Endodermal cell (in vitro differentiated cells): ENCODE measurements at regions not wholly inside any gene's neighbourhood (a gene's known extent, or its start where the extent isn't known, plus 50 kb on each side); places are given as distances from the start of the nearest gene placed in this dataset.

Experiments
- DNase-seq: peaks from one replicate; pipeline ENCODE4 v3.0.0-alpha.2; 2017
- H3K27ac ChIP-seq: 2 replicates; pipeline ENCODE4 v1.5.1; 2013; ENCODE audit warnings: mild to moderate bottlenecking, low read depth, low read length, moderate library complexity
- H3K27me3 ChIP-seq: 2 replicates; pipeline ENCODE4 v1.6.1; 2013; ENCODE audit warnings: mild to moderate bottlenecking, low read length, moderate library complexity; ENCODE audit not compliant: insufficient read depth, control insufficient read depth, poor library complexity, severe bottlenecking
- H3K36me3 ChIP-seq: 2 replicates; pipeline ENCODE4 v1.7.0; 2013; ENCODE audit warnings: mild to moderate bottlenecking, low read length, moderate library complexity; ENCODE audit not compliant: control insufficient read depth, insufficient read depth
- H3K4me1 ChIP-seq: one replicate; pipeline ENCODE4 v1.7.0; 2013; ENCODE audit warnings: low read length; ENCODE audit not compliant: control insufficient read depth, insufficient read depth
- H3K4me3 ChIP-seq: 2 replicates; pipeline ENCODE4 v1.5.1; 2013; ENCODE audit warnings: mild to moderate bottlenecking, low read length, moderate library complexity
- H3K9ac ChIP-seq: 2 replicates; pipeline ENCODE4 v1.6.1; 2013; ENCODE audit warnings: mild to moderate bottlenecking, low read length, moderate library complexity; ENCODE audit not compliant: poor library complexity, severe bottlenecking; ENCODE audit errors: extremely low read depth
- H3K9me3 ChIP-seq: 2 replicates; pipeline ENCODE4 v1.6.1; 2013; ENCODE audit warnings: mild to moderate bottlenecking, low read length, moderate library complexity; ENCODE audit not compliant: control insufficient read depth
- H3K27ac Mint-ChIP-seq: 2 replicates; pipeline ENCODE4 v1.8.0; 2020; ENCODE audit warnings: mixed read lengths
- H3K27me3 Mint-ChIP-seq: 2 replicates; pipeline ENCODE4 v1.8.0; 2021; ENCODE audit warnings: mild to moderate bottlenecking, mixed read lengths; ENCODE audit not compliant: insufficient read depth
- H3K36me3 Mint-ChIP-seq: 2 replicates; pipeline ENCODE4 v1.8.0; 2020; ENCODE audit warnings: low read depth, mixed read lengths
- H3K4me1 Mint-ChIP-seq: 2 replicates; pipeline ENCODE4 v1.8.0; 2020; ENCODE audit warnings: mixed read lengths
- H3K4me3 Mint-ChIP-seq: 2 replicates; pipeline ENCODE4 v1.8.0; 2020; ENCODE audit warnings: mild to moderate bottlenecking, moderate library complexity, mixed read lengths
- H3K9me3 Mint-ChIP-seq: 2 replicates; pipeline ENCODE4 v1.8.0; 2020; ENCODE audit warnings: mild to moderate bottlenecking, mixed read lengths
- CTCF ChIP-seq: fragments of 200-600 bp; sonication (generic); conservative IDR thresholded peaks from 2 replicates; pipeline ENCODE4 v1.5.0; 2021; ENCODE audit warnings: antibody characterized with exemption, mild to moderate bottlenecking
- WGBS, 2 experiments: methylation state at CpG; one replicate each; pipeline versions ENCODE4 v1.1.5 to v1.1.7; 2013; ENCODE audit warnings: missing lambda C conversion rate in 2 of 2, mixed read lengths in 1 of 2; ENCODE audit not compliant: insufficient coverage in 1 of 2, insufficient read length in 1 of 2; 5-methylcytosine and 5-hydroxymethylcytosine counted together

- WGBS, 2 experiments: 92 to 100% methylated on average over 3 to 4 of the region's 4 CpGs
- no peaks in the 10 kb centered on the region for H3K36me3 ChIP-seq
- Mint-ChIP-seq H3K27ac (no peak overlapping the region), H3K9me3 (no peaks in the 10 kb centered on the region), H3K4me3 (no peak overlapping the region), H3K4me1 (peaks cover 3% of the 10 kb centered on the region), H3K36me3 (no peaks in the 10 kb centered on the region), H3K27me3 (no peaks in the 10 kb centered on the region)
- H3K27me3 ChIP-seq: no peaks in the 10 kb centered on the region
- TF ChIP-seq CTCF: no peak
- no peak overlapping the region for H3K4me3 ChIP-seq
- DNase-seq: no peak
- H3K4me1 ChIP-seq: no peaks in the 10 kb centered on the region
- H3K27ac ChIP-seq: no peak overlapping the region
- no peak overlapping the region for H3K9ac ChIP-seq
- H3K9me3 ChIP-seq: no peaks in the 10 kb centered on the region
These were observed 516.5 kb upstream of the ANKRD30A start for GRCh38 chr10:36608866-36609265.

- peaks cover under 1% of the 10 kb centered on the region for H3K27me3 ChIP-seq
- no peaks in the 10 kb centered on the region for H3K36me3 ChIP-seq
- H3K27ac ChIP-seq: no peak overlapping the region
- H3K9ac ChIP-seq: no peak overlapping the region
- WGBS, 2 experiments: 100% methylated on average over 1 of the region's 1 CpG; no CpG with 5 or more reads in 1 of the 2 experiments
- Mint-ChIP-seq H3K4me3 (no peak overlapping the region), H3K36me3 (no peaks in the 10 kb centered on the region), H3K27ac (no peak overlapping the region), H3K9me3 (no peaks in the 10 kb centered on the region), H3K4me1 (peaks cover 3% of the 10 kb centered on the region), H3K27me3 (no peaks in the 10 kb centered on the region)
- no peak for TF ChIP-seq CTCF
- no peaks in the 10 kb centered on the region for H3K4me1 ChIP-seq
- no peak for DNase-seq
- no peaks in the 10 kb centered on the region for H3K9me3 ChIP-seq
- no peak overlapping the region for H3K4me3 ChIP-seq
These were observed 517.1 kb upstream of the ANKRD30A start for GRCh38 chr10:36608251-36608650.

- WGBS, 2 experiments: 89 to 100% methylated on average over 2 to 5 of the region's 5 CpGs
- no peaks in the 10 kb centered on the region for H3K36me3 ChIP-seq
- Mint-ChIP-seq H3K4me3 (no peak overlapping the region), H3K27me3 (no peaks in the 10 kb centered on the region), H3K27ac (no peak overlapping the region), H3K4me1 (peaks cover 7% of the 10 kb centered on the region), H3K36me3 (no peaks in the 10 kb centered on the region), H3K9me3 (no peaks in the 10 kb centered on the region)
- H3K27ac ChIP-seq: no peak overlapping the region
- TF ChIP-seq CTCF: no peak
- H3K27me3 ChIP-seq: peaks cover 8% of the 10 kb centered on the region
- no peak for DNase-seq
- H3K9me3 ChIP-seq: no peaks in the 10 kb centered on the region
- no peaks in the 10 kb centered on the region for H3K4me1 ChIP-seq
- no peak overlapping the region for H3K4me3 ChIP-seq
- no peak overlapping the region for H3K9ac ChIP-seq
These were observed 519.1 kb upstream of the ANKRD30A start for GRCh38 chr10:36606234-36606839.
